Nephron (organoid): ENCODE measurements at regions not wholly inside any gene's neighbourhood (a gene's known extent, or its start where the extent isn't known, plus 50 kb on each side); places are given as distances from the start of the nearest gene placed in this dataset.

ENCODE experiments used
- H3K27ac Mint-ChIP-seq, 3 experiments: 2 replicates each; pipeline ENCODE4 v1.8.0; 2020; ENCODE audit warnings: mixed read lengths in 3 of 3, mild to moderate bottlenecking in 2 of 3, moderate library complexity in 1 of 3
- H3K27me3 Mint-ChIP-seq: 2 replicates; pipeline ENCODE4 v1.8.0; 2021; ENCODE audit warnings: low read depth, mild to moderate bottlenecking, moderate library complexity, mixed read lengths
- H3K36me3 Mint-ChIP-seq: 2 replicates; pipeline ENCODE4 v1.8.0; 2020; ENCODE audit warnings: low read depth, mixed read lengths
- H3K4me1 Mint-ChIP-seq: 2 replicates; pipeline ENCODE4 v1.8.0; 2020; ENCODE audit warnings: mixed read lengths
- H3K4me3 Mint-ChIP-seq, 3 experiments: 2 replicates each; pipeline ENCODE4 v1.8.0; 2020; ENCODE audit warnings: mild to moderate bottlenecking in 3 of 3, mixed read lengths in 3 of 3, moderate library complexity in 2 of 3
- H3K9me3 Mint-ChIP-seq: 2 replicates; pipeline ENCODE4 v1.8.0; 2020; ENCODE audit warnings: mixed read lengths
- TF ChIP-seq, protein P1 (sequence below), 3 experiments: fragments of 200-600 bp; sonication (generic); IDR thresholded peaks; one replicate each; pipeline ENCODE4 v1.5.0; 2021; ENCODE audit warnings: antibody characterized with exemption in 3 of 3; ENCODE audit not compliant: unreplicated experiment in 3 of 3

DNA sequence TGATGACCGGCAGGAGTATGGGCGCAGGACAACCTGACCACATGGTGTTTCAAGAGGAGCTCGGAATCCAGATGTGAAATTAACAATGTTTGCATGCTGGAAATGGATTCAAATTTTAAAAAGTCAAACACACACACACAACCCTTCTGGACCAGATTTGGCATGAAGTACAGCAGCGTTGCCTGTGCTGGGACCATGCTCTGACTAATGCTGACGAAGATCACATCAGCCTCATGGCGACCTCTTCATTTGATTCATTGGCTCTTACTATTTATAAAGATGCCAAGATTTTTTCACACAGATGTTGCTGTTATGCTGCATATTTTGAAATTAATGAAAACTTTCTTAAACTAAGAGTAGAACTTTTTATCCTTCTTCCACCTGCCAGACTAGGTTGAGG is 926.6 kb upstream of the TMEM132C start:
- TF ChIP-seq, protein P1, sequence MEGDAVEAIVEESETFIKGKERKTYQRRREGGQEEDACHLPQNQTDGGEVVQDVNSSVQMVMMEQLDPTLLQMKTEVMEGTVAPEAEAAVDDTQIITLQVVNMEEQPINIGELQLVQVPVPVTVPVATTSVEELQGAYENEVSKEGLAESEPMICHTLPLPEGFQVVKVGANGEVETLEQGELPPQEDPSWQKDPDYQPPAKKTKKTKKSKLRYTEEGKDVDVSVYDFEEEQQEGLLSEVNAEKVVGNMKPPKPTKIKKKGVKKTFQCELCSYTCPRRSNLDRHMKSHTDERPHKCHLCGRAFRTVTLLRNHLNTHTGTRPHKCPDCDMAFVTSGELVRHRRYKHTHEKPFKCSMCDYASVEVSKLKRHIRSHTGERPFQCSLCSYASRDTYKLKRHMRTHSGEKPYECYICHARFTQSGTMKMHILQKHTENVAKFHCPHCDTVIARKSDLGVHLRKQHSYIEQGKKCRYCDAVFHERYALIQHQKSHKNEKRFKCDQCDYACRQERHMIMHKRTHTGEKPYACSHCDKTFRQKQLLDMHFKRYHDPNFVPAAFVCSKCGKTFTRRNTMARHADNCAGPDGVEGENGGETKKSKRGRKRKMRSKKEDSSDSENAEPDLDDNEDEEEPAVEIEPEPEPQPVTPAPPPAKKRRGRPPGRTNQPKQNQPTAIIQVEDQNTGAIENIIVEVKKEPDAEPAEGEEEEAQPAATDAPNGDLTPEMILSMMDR (IDR thresholded peaks at IDR 0.05; ENCODE audit: unreplicated experiment in 3 of 3): no peak
- Mint-ChIP-seq H3K4me1 (no peaks in the 10 kb centered on the region), H3K4me3 (no peak overlapping the region), H3K27ac (no peak overlapping the region), H3K36me3 (no peaks in the 10 kb centered on the region), H3K9me3 (no peaks in the 10 kb centered on the region), H3K27me3 (peaks cover 10% of the 10 kb centered on the region)

DNA sequence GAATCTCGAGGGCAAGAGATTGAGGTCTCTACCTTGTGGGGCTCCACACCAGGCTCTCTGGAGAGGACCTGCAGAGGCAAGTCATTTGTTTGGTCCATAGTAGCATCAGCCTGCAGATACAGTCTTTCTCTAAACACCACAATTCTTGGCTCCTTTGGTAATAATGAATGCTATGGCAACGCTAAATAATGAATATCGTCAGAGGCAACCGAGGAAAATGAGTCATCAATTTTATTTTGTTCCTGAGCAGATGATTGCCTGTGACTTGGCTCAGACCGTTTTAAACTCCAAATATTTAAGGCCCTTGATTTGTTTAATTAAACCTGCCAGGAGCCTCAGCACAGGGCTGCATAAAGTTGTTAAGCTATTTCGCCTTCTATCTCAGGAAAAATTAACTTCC is 924.1 kb upstream of the TMEM132C start:
- Mint-ChIP-seq H3K4me1 (no peaks in the 10 kb centered on the region), H3K27ac (no peak overlapping the region), H3K36me3 (peaks cover 5% of the 10 kb centered on the region), H3K27me3 (peaks cover 14% of the 10 kb centered on the region), H3K9me3 (peaks cover 12% of the 10 kb centered on the region), H3K4me3 (no peak overlapping the region)
- TF ChIP-seq, protein P1 (IDR thresholded peaks at IDR 0.05; ENCODE audit: unreplicated experiment in 3 of 3): no peak

DNA sequence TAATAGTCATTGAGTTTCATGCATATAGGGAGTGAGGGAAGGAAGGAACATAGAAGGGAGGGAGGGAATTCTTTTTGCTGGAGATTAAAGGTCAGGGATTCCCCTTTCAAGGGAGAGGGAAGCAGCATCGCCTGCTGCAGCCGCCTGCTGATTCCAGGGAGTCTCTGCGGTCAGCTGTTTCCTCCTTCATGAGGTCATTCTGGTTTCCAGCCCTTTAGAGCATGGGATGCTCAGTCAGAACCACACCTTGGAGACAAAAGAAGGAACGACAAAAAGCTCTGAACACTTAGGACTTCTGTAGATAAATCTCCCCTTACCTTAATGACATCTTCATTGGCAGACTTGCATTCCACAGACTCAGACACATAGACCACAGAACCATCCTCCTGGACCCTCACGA is 923.0 kb upstream of the TMEM132C start:
- H3K27ac Mint-ChIP-seq: no peak overlapping the region
- peaks cover 5% of the 10 kb centered on the region for H3K36me3 Mint-ChIP-seq
- H3K4me1 Mint-ChIP-seq: no peaks in the 10 kb centered on the region
- H3K4me3 Mint-ChIP-seq: no peak overlapping the region
- peaks cover 12% of the 10 kb centered on the region for H3K9me3 Mint-ChIP-seq
- H3K27me3 Mint-ChIP-seq: peaks cover 14% of the 10 kb centered on the region
- TF ChIP-seq, protein P1 (IDR thresholded peaks at IDR 0.05; ENCODE audit: unreplicated experiment in 3 of 3): no peak

DNA sequence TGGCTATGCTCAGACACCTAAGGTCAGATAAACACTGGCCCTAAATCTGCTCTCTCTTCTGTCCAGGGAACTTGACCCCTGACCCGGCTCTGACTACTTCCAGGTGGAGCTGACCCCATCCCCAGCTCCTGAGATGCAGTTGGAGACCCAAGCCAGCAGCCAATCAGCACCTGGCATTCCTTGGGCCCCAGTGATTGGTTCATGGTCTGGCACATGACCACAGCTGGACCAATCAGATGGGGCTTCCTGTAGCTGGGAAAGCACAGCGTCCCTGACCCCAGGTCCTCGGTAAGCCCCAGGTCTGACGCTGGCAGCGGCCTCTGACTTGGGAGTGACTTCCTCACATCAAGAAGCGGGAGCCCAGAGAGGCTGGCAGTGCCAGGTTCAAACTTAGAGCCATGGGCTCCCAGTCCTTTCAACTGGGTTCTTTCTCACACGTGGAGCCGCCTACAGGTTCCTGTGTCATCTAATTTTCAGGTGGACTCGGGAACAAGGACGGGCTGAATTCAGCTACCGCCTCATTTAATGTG is 915.4 kb upstream of the TMEM132C start:
- H3K27ac Mint-ChIP-seq: no peak overlapping the region
- H3K9me3 Mint-ChIP-seq: peaks cover 18% of the 10 kb centered on the region
- peaks cover 2% of the 10 kb centered on the region for H3K27me3 Mint-ChIP-seq
- no peaks in the 10 kb centered on the region for H3K36me3 Mint-ChIP-seq
- no peaks in the 10 kb centered on the region for H3K4me1 Mint-ChIP-seq
- TF ChIP-seq, protein P1 (IDR thresholded peaks at IDR 0.05; ENCODE audit: unreplicated experiment in 3 of 3): no peak
- no peak overlapping the region for H3K4me3 Mint-ChIP-seq

DNA sequence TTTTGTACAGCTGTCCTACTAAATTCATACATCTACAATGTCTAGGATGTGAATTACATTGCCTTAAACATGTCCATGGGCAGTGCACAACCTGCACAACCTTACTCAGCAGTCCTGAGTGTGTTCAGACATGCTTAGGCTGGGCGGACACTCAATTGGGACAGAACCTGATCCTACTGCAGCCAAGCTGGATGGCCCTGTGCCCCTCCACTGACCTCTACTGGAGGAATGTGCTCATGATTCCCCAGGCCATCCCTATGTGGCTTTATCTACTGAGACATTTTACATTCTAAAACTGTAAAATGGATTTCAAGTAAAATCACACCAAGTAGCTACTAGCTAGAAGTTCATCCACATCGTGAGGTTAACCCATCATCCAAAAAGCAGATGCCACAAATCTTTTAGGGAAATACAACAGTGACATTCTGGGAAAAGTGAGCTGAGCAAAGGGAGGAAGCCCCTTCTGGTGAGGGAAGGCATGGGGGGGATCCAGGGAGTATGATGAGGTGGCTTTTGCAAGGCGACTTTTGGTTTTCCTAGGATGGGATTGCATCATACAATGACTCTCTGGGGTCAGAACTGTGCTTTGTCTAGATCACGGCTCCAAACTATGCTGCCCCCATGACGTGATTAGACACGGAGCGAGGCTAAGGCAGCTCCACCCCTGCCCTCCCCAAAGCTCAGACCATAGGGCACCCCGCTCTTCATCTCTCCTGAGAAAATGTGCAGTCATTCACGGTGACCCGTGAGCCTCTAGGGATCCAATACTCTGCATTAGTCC is 911.7 kb upstream of the TMEM132C start:
- TF ChIP-seq, protein P1 (IDR thresholded peaks at IDR 0.05; ENCODE audit: unreplicated experiment in 3 of 3): peak in 1 of 3 experiments; percentile 33
- no peak overlapping the region for H3K27ac Mint-ChIP-seq
- no peak overlapping the region for H3K4me3 Mint-ChIP-seq
- H3K9me3 Mint-ChIP-seq: peaks cover 6% of the 10 kb centered on the region
- no peaks in the 10 kb centered on the region for H3K36me3 Mint-ChIP-seq
- no peaks in the 10 kb centered on the region for H3K4me1 Mint-ChIP-seq
- H3K27me3 Mint-ChIP-seq: no peaks in the 10 kb centered on the region

DNA sequence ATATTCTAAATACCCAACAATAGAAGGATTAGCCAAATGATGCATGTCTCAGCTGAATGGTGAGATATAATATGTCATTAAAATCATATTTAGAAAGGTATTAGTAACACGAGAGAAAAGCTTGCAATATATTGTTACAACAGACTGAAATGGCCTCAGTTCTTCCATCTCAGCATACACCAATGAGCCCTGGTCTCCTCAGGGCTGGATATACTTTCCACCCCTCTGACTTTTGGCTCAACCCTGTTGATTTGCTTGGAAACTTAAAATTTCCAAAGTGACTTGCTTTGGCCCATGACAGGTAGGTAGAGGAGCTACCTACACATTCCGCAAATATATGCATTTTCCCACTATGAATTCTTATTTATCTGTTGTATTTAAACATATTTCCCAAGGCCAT is 908.1 kb upstream of the TMEM132C start:
- Mint-ChIP-seq H3K36me3 (no peaks in the 10 kb centered on the region), H3K27me3 (no peaks in the 10 kb centered on the region), H3K4me3 (no peak overlapping the region), H3K9me3 (no peaks in the 10 kb centered on the region), H3K4me1 (no peaks in the 10 kb centered on the region), H3K27ac (no peak overlapping the region)
- TF ChIP-seq, protein P1 (IDR thresholded peaks at IDR 0.05; ENCODE audit: unreplicated experiment in 3 of 3): no peak
